WI38 (cell line): ENCODE measurements at regions not wholly inside any gene's neighbourhood (a gene's known extent, or its start where the extent isn't known, plus 50 kb on each side); places are given as distances from the start of the nearest gene placed in this dataset.
A peak's percentile ranks its signal among the peaks of the same experiment; 100 is the strongest.

ENCODE experiments used
- H3K4me3 ChIP-seq: 2 replicates; pipeline ENCODE4 v1.5.1; 2011; ENCODE audit warnings: low read depth, mild to moderate bottlenecking, control low read depth, low read length
- CTCF ChIP-seq: IDR thresholded peaks from 2 replicates; pipeline ENCODE4 v1.5.1; 2012; ENCODE audit warnings: low read depth, mild to moderate bottlenecking, control low read depth, low read length

- no peak for TF ChIP-seq CTCF
- no peak overlapping the region for H3K4me3 ChIP-seq
These were observed 256.2 kb upstream of the IRAK1BP1 start for GRCh38 chr6:78611102-78611620.

- H3K4me3 ChIP-seq = no peak overlapping the region
- peak; percentile 35; the same call in 1 of the 2 replicates for TF ChIP-seq CTCF
These were observed 255.4 kb upstream of the IRAK1BP1 start for GRCh38 chr6:78611886-78612480.

DNA sequence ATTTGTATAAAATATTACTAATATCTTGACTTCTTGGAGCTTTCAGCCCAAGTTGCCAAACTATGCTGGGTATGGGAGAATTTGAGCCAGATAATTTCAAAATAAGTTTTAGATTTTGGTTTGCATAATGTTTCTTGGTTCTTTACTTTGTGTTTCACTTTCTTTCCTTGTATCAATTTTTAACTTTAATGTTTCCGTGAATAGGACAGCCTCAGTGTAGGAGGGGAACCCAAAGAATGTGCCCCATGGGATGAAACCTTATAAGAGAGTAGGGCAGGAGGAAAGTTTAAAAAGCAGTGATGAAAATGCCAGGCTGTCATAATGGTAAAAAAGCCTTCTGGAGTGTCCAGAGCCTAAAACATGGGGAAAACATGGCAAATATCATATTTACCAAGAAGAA lies 252.4 kb upstream of the IRAK1BP1 start:
- no peak for TF ChIP-seq CTCF
- no peak overlapping the region for H3K4me3 ChIP-seq

DNA sequence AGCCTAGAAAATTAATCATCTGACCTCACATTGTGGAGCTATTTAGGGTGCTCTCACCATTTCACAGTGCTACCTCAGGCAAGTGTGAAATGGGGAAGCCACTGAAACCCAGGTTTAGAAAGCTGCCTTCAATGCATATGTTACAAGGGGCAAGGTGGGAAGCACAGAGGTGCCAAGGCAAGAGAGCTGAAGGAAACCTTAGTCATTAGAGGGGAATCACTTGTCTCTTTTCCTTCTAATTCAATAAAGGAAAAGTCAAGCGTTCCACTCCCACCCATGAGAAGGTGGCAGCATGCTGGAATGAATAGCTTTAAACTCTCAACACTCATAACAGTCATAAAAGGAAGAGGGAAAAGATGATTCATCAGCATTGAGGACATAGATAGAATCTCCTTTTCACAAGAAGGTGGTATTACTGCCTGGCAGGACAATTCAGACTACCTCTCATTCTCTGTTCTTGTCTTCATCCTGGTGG lies 251.9 kb upstream of the IRAK1BP1 start:
- no peak overlapping the region for H3K4me3 ChIP-seq
- no peak for TF ChIP-seq CTCF

GRCh38 chr6:78618970-78619369 lies 248.4 kb upstream of the IRAK1BP1 start:
- TF ChIP-seq CTCF = no peak

DNA sequence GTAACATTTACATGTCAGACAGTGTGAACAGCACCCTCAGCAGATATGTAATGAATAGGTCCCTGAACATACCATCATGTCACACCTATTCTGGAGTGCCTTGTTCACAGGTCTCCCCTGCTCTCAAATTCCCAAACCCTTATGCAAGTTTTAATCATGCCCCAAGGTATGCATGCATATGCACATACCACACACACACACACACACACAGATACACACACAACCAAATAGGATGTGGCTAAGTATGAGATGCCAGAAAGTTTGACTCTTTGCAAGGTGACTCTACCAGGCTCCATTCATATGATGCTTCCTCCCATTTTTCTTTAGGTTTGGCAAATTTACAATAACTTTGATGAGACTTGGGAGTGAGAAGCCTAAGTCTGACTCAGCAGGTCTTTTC lies 243.8 kb upstream of the IRAK1BP1 start:
- no peak for TF ChIP-seq CTCF
- no peak overlapping the region for H3K4me3 ChIP-seq

More at GRCh38 chr6:78618970-78619369, 248.4 kb upstream of the IRAK1BP1 start:
- H3K4me3 ChIP-seq = no peak overlapping the region

DNA sequence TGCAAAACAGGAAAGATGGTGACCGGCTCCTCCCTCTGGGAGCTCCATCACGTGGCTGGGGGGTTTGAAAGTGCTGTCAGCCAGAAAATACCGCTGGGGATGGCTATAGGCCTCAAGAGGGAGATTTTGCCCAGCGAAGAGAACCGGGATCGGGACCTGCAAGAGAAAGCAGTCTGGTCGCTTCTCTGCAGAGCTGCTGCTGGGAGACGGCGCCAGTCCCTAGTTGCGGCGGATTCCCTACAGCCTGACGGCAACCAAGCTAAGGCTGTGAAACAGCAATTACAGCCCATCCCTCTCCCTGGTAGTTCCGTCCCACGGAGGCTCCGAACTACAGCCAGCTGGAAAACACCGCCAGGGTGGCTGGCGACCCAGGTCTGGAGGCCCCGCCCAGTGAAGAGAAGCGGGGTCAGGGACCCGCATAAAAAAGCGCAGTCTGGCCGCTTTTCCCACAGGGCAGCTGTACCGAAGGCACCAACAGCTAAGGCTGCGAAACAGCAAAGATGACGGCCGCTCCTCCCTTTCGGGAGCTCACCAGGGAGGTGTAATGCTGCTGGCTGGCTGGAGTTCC lies 238.1 kb upstream of the IRAK1BP1 start:
- TF ChIP-seq CTCF = no peak

More for the DNA sequence above, 238.1 kb upstream of the IRAK1BP1 start:
- H3K4me3 ChIP-seq = no peak overlapping the region
